ENCODE measurements at regions not wholly inside any gene's neighbourhood (a gene's known extent, or its start where the extent isn't known, plus 50 kb on each side); places are given as distances from the start of the nearest gene placed in this dataset.

DNA sequence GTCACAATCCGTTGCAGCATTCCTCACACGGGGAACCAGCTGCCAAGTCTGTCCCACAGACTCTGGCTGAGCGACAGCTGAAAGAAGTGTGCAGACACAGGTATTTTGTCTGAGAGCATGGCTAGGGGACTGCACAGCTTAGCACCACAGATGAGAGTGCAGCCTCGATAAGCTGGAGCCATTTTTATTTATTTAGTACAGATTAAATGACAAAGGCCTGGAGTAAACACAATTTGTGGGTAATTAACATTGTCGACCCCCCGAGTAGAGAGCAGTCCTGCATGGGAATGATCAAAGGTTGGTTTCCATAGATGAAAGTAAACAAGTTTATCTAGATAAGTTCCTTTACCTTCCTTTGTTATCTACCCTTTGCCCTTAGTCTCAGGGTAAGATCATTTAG is 836.2 kb downstream of the DACH1 start:
- TF ChIP-seq POLR2A (IDR thresholded peaks at IDR 0.05; ENCODE audit: extremely low read depth, insufficient read length) (no peak), MYC (IDR thresholded peaks at IDR 0.05; ENCODE audit: low read depth, low read length) (no peak)
- TF ChIP-seq, protein P1, sequence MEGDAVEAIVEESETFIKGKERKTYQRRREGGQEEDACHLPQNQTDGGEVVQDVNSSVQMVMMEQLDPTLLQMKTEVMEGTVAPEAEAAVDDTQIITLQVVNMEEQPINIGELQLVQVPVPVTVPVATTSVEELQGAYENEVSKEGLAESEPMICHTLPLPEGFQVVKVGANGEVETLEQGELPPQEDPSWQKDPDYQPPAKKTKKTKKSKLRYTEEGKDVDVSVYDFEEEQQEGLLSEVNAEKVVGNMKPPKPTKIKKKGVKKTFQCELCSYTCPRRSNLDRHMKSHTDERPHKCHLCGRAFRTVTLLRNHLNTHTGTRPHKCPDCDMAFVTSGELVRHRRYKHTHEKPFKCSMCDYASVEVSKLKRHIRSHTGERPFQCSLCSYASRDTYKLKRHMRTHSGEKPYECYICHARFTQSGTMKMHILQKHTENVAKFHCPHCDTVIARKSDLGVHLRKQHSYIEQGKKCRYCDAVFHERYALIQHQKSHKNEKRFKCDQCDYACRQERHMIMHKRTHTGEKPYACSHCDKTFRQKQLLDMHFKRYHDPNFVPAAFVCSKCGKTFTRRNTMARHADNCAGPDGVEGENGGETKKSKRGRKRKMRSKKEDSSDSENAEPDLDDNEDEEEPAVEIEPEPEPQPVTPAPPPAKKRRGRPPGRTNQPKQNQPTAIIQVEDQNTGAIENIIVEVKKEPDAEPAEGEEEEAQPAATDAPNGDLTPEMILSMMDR (IDR thresholded peaks at IDR 0.05; ENCODE audit: low read depth, low read length): no peak

All from NB4 (cell line).